Activated naive CD4-positive, alpha-beta T cell treated with anti-CD3 and anti-CD28 coated beads, Interleukin-2, amount 50 U/mL, for 72 hours (primary cell): ENCODE measurements at regions not wholly inside any gene's neighbourhood (a gene's known extent, or its start where the extent isn't known, plus 50 kb on each side); places are given as distances from the start of the nearest gene placed in this dataset.

Source experiments
- ATAC-seq, 2 donors: fragments of 150-1000 bp; cut with Tn5 transposase; 2 replicates each; pipeline ENCODE4 v1.10.0; 2021; ENCODE audit warnings: mild to moderate bottlenecking in 2 of 2, moderate library complexity in 2 of 2
- DNase-seq, 2 donors: peaks; one replicate each; pipeline ENCODE4 v3.0.0; 2021 to 2022; ENCODE audit warnings: low spot score in 2 of 2
- H3K27ac Mint-ChIP-seq, 2 donors: one replicate each; pipeline ENCODE4 v1.8.0; 2022; ENCODE audit warnings: mild to moderate bottlenecking in 2 of 2, mixed read lengths in 2 of 2
- H3K36me3 Mint-ChIP-seq, 2 donors: one replicate each; pipeline ENCODE4 v1.8.0; 2022; ENCODE audit warnings: mixed read lengths in 2 of 2
- H3K9me3 Mint-ChIP-seq, 2 donors: one replicate each; pipeline ENCODE4 v1.8.0; 2022; ENCODE audit warnings: mixed read lengths in 2 of 2

GRCh38 chr1:30507401-30508174, 215.8 kb downstream of the MATN1 start:
- Mint-ChIP-seq H3K36me3 (peaks cover 0 to 7% of the 10 kb centered on the region in 2 donors), H3K9me3 (peaks cover 4 to 6% of the 10 kb centered on the region in 2 donors), H3K27ac (no peak overlapping the region)
- ATAC-seq, result no peak
- no peak for DNase-seq

- Mint-ChIP-seq H3K36me3 (peaks cover 0 to 7% of the 10 kb centered on the region in 2 donors), H3K27ac (no peak overlapping the region), H3K9me3 (peaks cover 7 to 10% of the 10 kb centered on the region in 2 donors)
- DNase-seq (no peak), ATAC-seq (no peak)
These were observed 216.4 kb downstream of the MATN1 start for GRCh38 chr1:30507016-30507312.

GRCh38 chr1:30506291-30507015, 216.9 kb downstream of the MATN1 start:
- no peak for ATAC-seq
- DNase-seq, result no peak
- no peak overlapping the region for H3K27ac Mint-ChIP-seq
- peaks cover 8 to 14% of the 10 kb centered on the region in 2 donors for H3K9me3 Mint-ChIP-seq
- peaks cover 0 to 7% of the 10 kb centered on the region in 2 donors for H3K36me3 Mint-ChIP-seq

GRCh38 chr1:30505853-30506252, 217.5 kb downstream of the MATN1 start:
- DNase-seq, result no peak
- peaks cover 0 to 13% of the 10 kb centered on the region in 2 donors for H3K36me3 Mint-ChIP-seq
- H3K27ac Mint-ChIP-seq, result no peak overlapping the region
- H3K9me3 Mint-ChIP-seq, result peaks cover 13 to 19% of the 10 kb centered on the region in 2 donors
- ATAC-seq, result no peak

- ATAC-seq (no peak), DNase-seq (peak in 1 of 2 donors; percentile 26)
- Mint-ChIP-seq H3K36me3 (peaks cover 0 to 9% of the 10 kb centered on the region in 2 donors), H3K9me3 (peaks cover 5% of the 10 kb centered on the region in 2 donors), H3K27ac (no peak overlapping the region)
These were observed 230.9 kb downstream of the MATN1 start for GRCh38 chr1:30492451-30492850.

- ATAC-seq (no peak), DNase-seq (no peak)
- Mint-ChIP-seq H3K27ac (no peak overlapping the region), H3K9me3 (peaks cover 5% of the 10 kb centered on the region in 2 donors), H3K36me3 (peaks cover 0 to 9% of the 10 kb centered on the region in 2 donors)
These were observed 231.6 kb downstream of the MATN1 start for GRCh38 chr1:30491831-30492230.

- no peaks in the 10 kb centered on the region for H3K9me3 Mint-ChIP-seq
- DNase-seq (peak in 1 of 2 donors; percentile 0), ATAC-seq (no peak)
- peaks cover 0 to 9% of the 10 kb centered on the region in 2 donors for H3K36me3 Mint-ChIP-seq
- no peak overlapping the region for H3K27ac Mint-ChIP-seq
These were observed 232.8 kb downstream of the MATN1 start for GRCh38 chr1:30490554-30491053.

- DNase-seq, result peak in 1 of 2 donors; percentile 38
- no peak for ATAC-seq
- Mint-ChIP-seq H3K27ac (no peak overlapping the region), H3K9me3 (no peaks in the 10 kb centered on the region), H3K36me3 (peaks cover 0 to 9% of the 10 kb centered on the region in 2 donors)
These were observed 233.5 kb downstream of the MATN1 start for GRCh38 chr1:30489737-30490389.

GRCh38 chr1:30488324-30488913, 235.0 kb downstream of the MATN1 start:
- DNase-seq, result no peak
- ATAC-seq, result no peak
- no peaks in the 10 kb centered on the region for H3K36me3 Mint-ChIP-seq
- no peak overlapping the region for H3K27ac Mint-ChIP-seq
- no peaks in the 10 kb centered on the region for H3K9me3 Mint-ChIP-seq

- Mint-ChIP-seq H3K36me3 (peaks cover 2 to 11% of the 10 kb centered on the region in 2 donors), H3K27ac (no peak overlapping the region), H3K9me3 (peaks cover 1% of the 10 kb centered on the region in 2 donors)
- DNase-seq, result no peak
- ATAC-seq, result no peak
These were observed 236.3 kb downstream of the MATN1 start for GRCh38 chr1:30487042-30487441.

GRCh38 chr1:30485072-30485471, 238.3 kb downstream of the MATN1 start:
- H3K9me3 Mint-ChIP-seq, result peaks cover 10 to 14% of the 10 kb centered on the region in 2 donors
- no peak for ATAC-seq
- H3K27ac Mint-ChIP-seq, result no peak overlapping the region
- no peak for DNase-seq
- H3K36me3 Mint-ChIP-seq, result peaks cover 18 to 19% of the 10 kb centered on the region in 2 donors

- H3K27ac Mint-ChIP-seq, result no peak overlapping the region
- peaks cover 18 to 19% of the 10 kb centered on the region in 2 donors for H3K36me3 Mint-ChIP-seq
- ATAC-seq (no peak), DNase-seq (no peak)
- peaks cover 10 to 14% of the 10 kb centered on the region in 2 donors for H3K9me3 Mint-ChIP-seq
These were observed 238.7 kb downstream of the MATN1 start for GRCh38 chr1:30484668-30485067.

GRCh38 chr1:30479575-30479974, 243.8 kb downstream of the MATN1 start:
- DNase-seq, result no peak
- peaks cover 10 to 14% of the 10 kb centered on the region in 2 donors for H3K9me3 Mint-ChIP-seq
- no peak overlapping the region for H3K27ac Mint-ChIP-seq
- no peak for ATAC-seq
- H3K36me3 Mint-ChIP-seq, result peaks cover 18 to 19% of the 10 kb centered on the region in 2 donors

- DNase-seq, result no peak
- peaks cover 10 to 14% of the 10 kb centered on the region in 2 donors for H3K9me3 Mint-ChIP-seq
- no peak for ATAC-seq
- H3K27ac Mint-ChIP-seq, result no peak overlapping the region
- peaks cover 18 to 19% of the 10 kb centered on the region in 2 donors for H3K36me3 Mint-ChIP-seq
These were observed 244.4 kb downstream of the MATN1 start for GRCh38 chr1:30478799-30479563.

GRCh38 chr1:30478283-30478682, 245.1 kb downstream of the MATN1 start:
- no peak for ATAC-seq
- no peak overlapping the region for H3K27ac Mint-ChIP-seq
- no peak for DNase-seq
- peaks cover 18 to 19% of the 10 kb centered on the region in 2 donors for H3K36me3 Mint-ChIP-seq
- H3K9me3 Mint-ChIP-seq, result peaks cover 10 to 14% of the 10 kb centered on the region in 2 donors

- ATAC-seq (no peak), DNase-seq (no peak)
- Mint-ChIP-seq H3K36me3 (peaks cover 12 to 19% of the 10 kb centered on the region in 2 donors), H3K27ac (no peak overlapping the region), H3K9me3 (peaks cover 10 to 14% of the 10 kb centered on the region in 2 donors)
These were observed 245.8 kb downstream of the MATN1 start for GRCh38 chr1:30477588-30477987.
